ENCODE measurements at regions not wholly inside any gene's neighbourhood (a gene's known extent, or its start where the extent isn't known, plus 50 kb on each side); places are given as distances from the start of the nearest gene placed in this dataset.

GRCh38 chr20:10133532-10133931 is 85.1 kb upstream of the SNAP25 start:
- CTCF ChIA-PET, result interaction anchor here (0.6 kb wide), 1 partner anchor 30 kb away, joined by 3 read pairs; no protein-coding TSS in a partner anchor
- Mint-ChIP-seq H3K4me3 (ENCODE audit: low read depth, unreplicated experiment) (no peak overlapping the region), H3K27me3 (ENCODE audit: unreplicated experiment) (peaks cover 26% of the 10 kb centered on the region), H3K36me3 (ENCODE audit: insufficient read depth, unreplicated experiment) (no peaks in the 10 kb centered on the region), H3K9me3 (ENCODE audit: low read depth, unreplicated experiment) (no peaks in the 10 kb centered on the region), H3K4me1 (ENCODE audit: low read depth, unreplicated experiment) (no peaks in the 10 kb centered on the region), H3K27ac (ENCODE audit: unreplicated experiment) (no peak overlapping the region)
- no peak for TF ChIP-seq CTCF (IDR thresholded peaks at IDR 0.05; ENCODE audit: unreplicated experiment)
- intact Hi-C loops (cut with micrococcal nuclease; ENCODE audit: unreplicated experiment), result no loop called here
- no peak for DNase-seq
- no TSS peak for BruUV-seq (replicated peaks)

- no TSS peak for BruUV-seq (replicated peaks)
- no peak overlapping the region for H3K4me3 Mint-ChIP-seq (ENCODE audit: low read depth, unreplicated experiment)
Measured at GRCh38 chr20:10134176-10134575, 84.5 kb upstream of the SNAP25 start.

GRCh38 chr20:10135438-10135837 is 83.2 kb upstream of the SNAP25 start:
- intact Hi-C loops (cut with micrococcal nuclease; ENCODE audit: unreplicated experiment), result no loop called here
- no peaks in the 10 kb centered on the region for H3K4me1 Mint-ChIP-seq (ENCODE audit: low read depth, unreplicated experiment)
- no peak overlapping the region for H3K27ac Mint-ChIP-seq (ENCODE audit: unreplicated experiment)
- H3K36me3 Mint-ChIP-seq (ENCODE audit: insufficient read depth, unreplicated experiment), result no peaks in the 10 kb centered on the region
- H3K9me3 Mint-ChIP-seq (ENCODE audit: low read depth, unreplicated experiment), result no peaks in the 10 kb centered on the region
- no peak for TF ChIP-seq CTCF (IDR thresholded peaks at IDR 0.05; ENCODE audit: unreplicated experiment)
- no peak overlapping the region for H3K4me3 Mint-ChIP-seq (ENCODE audit: low read depth, unreplicated experiment)
- BruUV-seq (replicated peaks), result no TSS peak
- DNase-seq, result no peak
- CTCF ChIA-PET, result no interaction called here
- peaks cover 23% of the 10 kb centered on the region for H3K27me3 Mint-ChIP-seq (ENCODE audit: unreplicated experiment)

More at GRCh38 chr20:10134176-10134575, 84.5 kb upstream of the SNAP25 start:
- Mint-ChIP-seq H3K4me1 (ENCODE audit: low read depth, unreplicated experiment) (no peaks in the 10 kb centered on the region), H3K27me3 (ENCODE audit: unreplicated experiment) (peaks cover 26% of the 10 kb centered on the region), H3K27ac (ENCODE audit: unreplicated experiment) (no peak overlapping the region), H3K9me3 (ENCODE audit: low read depth, unreplicated experiment) (no peaks in the 10 kb centered on the region), H3K36me3 (ENCODE audit: insufficient read depth, unreplicated experiment) (no peaks in the 10 kb centered on the region)
- CTCF ChIA-PET, result interaction anchor here (0.6 kb wide), 1 partner anchor 29 kb away, joined by 3 read pairs; no protein-coding TSS in a partner anchor
- no peak for TF ChIP-seq CTCF (IDR thresholded peaks at IDR 0.05; ENCODE audit: unreplicated experiment)
- intact Hi-C loops (cut with micrococcal nuclease; ENCODE audit: unreplicated experiment), result no loop called here
- no peak for DNase-seq

- peaks cover 14% of the 10 kb centered on the region for H3K27me3 Mint-ChIP-seq (ENCODE audit: unreplicated experiment)
- CTCF ChIA-PET, result no interaction called here
- no peak for TF ChIP-seq CTCF (IDR thresholded peaks at IDR 0.05; ENCODE audit: unreplicated experiment)
- no TSS peak for BruUV-seq (replicated peaks)
- no peaks in the 10 kb centered on the region for H3K4me1 Mint-ChIP-seq (ENCODE audit: low read depth, unreplicated experiment)
- H3K36me3 Mint-ChIP-seq (ENCODE audit: insufficient read depth, unreplicated experiment), result no peaks in the 10 kb centered on the region
- intact Hi-C loops (cut with micrococcal nuclease; ENCODE audit: unreplicated experiment), result no loop called here
- H3K27ac Mint-ChIP-seq (ENCODE audit: unreplicated experiment), result no peak overlapping the region
- H3K4me3 Mint-ChIP-seq (ENCODE audit: low read depth, unreplicated experiment), result no peak overlapping the region
- no peaks in the 10 kb centered on the region for H3K9me3 Mint-ChIP-seq (ENCODE audit: low read depth, unreplicated experiment)
- no peak for DNase-seq
Measured at GRCh38 chr20:10137032-10137431, 81.6 kb upstream of the SNAP25 start.

Measured in Calu3 (cell line).